OCI-LY7 (cell line): ENCODE measurements at regions not wholly inside any gene's neighbourhood (a gene's known extent, or its start where the extent isn't known, plus 50 kb on each side); places are given as distances from the start of the nearest gene placed in this dataset.

Experiments used
- EZH2phosphoT487 ChIP-seq: fragments of 200-600 bp; sonication (generic); IDR thresholded peaks from 2 replicates; pipeline ENCODE4 v1.6.1; 2018; ENCODE audit warnings: low read depth, borderline replicate concordance, mild to moderate bottlenecking, mixed run types, antibody characterized with exemption, low read length, moderate library complexity, mixed read lengths
- TF ChIP-seq, protein P1 (sequence below): fragments of 200-600 bp; sonication (generic); conservative IDR thresholded peaks from 2 replicates; pipeline ENCODE4 v1.5.1; 2014; ENCODE audit warnings: mild to moderate bottlenecking, antibody characterized with exemption, low read length, moderate library complexity, mixed read lengths

DNA sequence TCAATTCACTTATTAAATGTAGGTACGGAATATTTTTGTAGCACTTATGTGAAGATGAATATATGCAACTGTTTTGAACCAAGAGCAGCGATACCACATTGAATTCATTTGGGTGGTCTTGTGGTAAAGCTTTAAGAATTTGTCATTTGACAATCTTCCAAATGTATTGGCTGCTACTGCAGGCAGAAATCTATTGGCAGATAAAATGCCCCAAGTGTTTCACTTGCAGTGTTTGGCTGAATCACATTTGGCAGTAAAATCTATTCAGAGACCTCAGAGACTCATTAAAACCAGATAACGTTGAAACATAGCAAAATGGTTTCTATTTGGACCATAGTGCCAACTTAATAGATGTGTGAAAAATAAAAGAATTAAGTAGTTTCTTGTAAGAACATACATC is 303.4 kb downstream of the FGF13 start:
- TF ChIP-seq, protein P1, sequence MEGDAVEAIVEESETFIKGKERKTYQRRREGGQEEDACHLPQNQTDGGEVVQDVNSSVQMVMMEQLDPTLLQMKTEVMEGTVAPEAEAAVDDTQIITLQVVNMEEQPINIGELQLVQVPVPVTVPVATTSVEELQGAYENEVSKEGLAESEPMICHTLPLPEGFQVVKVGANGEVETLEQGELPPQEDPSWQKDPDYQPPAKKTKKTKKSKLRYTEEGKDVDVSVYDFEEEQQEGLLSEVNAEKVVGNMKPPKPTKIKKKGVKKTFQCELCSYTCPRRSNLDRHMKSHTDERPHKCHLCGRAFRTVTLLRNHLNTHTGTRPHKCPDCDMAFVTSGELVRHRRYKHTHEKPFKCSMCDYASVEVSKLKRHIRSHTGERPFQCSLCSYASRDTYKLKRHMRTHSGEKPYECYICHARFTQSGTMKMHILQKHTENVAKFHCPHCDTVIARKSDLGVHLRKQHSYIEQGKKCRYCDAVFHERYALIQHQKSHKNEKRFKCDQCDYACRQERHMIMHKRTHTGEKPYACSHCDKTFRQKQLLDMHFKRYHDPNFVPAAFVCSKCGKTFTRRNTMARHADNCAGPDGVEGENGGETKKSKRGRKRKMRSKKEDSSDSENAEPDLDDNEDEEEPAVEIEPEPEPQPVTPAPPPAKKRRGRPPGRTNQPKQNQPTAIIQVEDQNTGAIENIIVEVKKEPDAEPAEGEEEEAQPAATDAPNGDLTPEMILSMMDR, result no peak
- no peak for TF ChIP-seq EZH2phosphoT487
